Tibial artery (tissue), 4 donors: ENCODE measurements at regions not wholly inside any gene's neighbourhood (a gene's known extent, or its start where the extent isn't known, plus 50 kb on each side); places are given as distances from the start of the nearest gene placed in this dataset.
A peak's percentile ranks its signal among the peaks of the same experiment; 100 is the strongest.
"Not testable (repeated sequence)": the region's sequence is repeated elsewhere in the genome, so short reads cannot be mapped to it uniquely, and the experiment has no call there.

Experiments used
- DNase-seq, 2 donors: peaks; one replicate each; pipeline ENCODE4 v3.0.0-alpha.2; 2019
- H3K27ac ChIP-seq, 2 donors: fragments of 200-600 bp; sonication (generic) in 1 of 2; 1 replicate in 1 of 2; 2 replicates in 1 of 2; pipeline ENCODE4 v1.5.1; 2018 to 2019; ENCODE audit warnings: mild to moderate bottlenecking in 1 of 2
- H3K27me3 ChIP-seq, 2 donors: fragments of 200-600 bp; sonication (generic) in 1 of 2; one replicate each; pipeline versions ENCODE4 v1.5.1 to v1.6.0; 2016 to 2019
- H3K36me3 ChIP-seq, 3 donors: fragments of 200-600 bp; sonication (generic) in 2 of 3; one replicate each; pipeline ENCODE4 v1.5.1; 2016 to 2019; ENCODE audit warnings: mild to moderate bottlenecking in 2 of 3
- H3K4me1 ChIP-seq, 4 donors: fragments of 200-600 bp; sonication (generic) in 2 of 4; 1 replicate in 3 of 4; 2 replicates in 1 of 4; pipeline ENCODE4 v1.5.1; 2016 to 2019
- H3K4me3 ChIP-seq, 2 donors: fragments of 200-600 bp; sonication (generic) in 1 of 2; 1 replicate in 1 of 2; 2 replicates in 1 of 2; pipeline ENCODE4 v1.5.1; 2018 to 2019; ENCODE audit warnings: mild to moderate bottlenecking in 2 of 2
- H3K9me3 ChIP-seq, 3 donors: fragments of 200-600 bp; sonication (generic) in 1 of 3; one replicate each; pipeline ENCODE4 v1.5.1; 2016 to 2019
- CTCF ChIP-seq, 2 experiments: fragments of 200-600 bp in 1 of 2; fragments of 450-650 bp in 1 of 2; IDR thresholded peaks; one replicate each; pipeline ENCODE4 v1.5.1; 2017 to 2019; ENCODE audit warnings: antibody characterized with exemption in 2 of 2, mild to moderate bottlenecking in 1 of 2, moderate library complexity in 1 of 2
- intact Hi-C: fragments of 100-400 bp; cut with DNase I; formaldehyde crosslinking; loops from one replicate; pipeline ENCODE4 v1.15.0; 2023; ENCODE audit warnings: low total_unique reads

DNA sequence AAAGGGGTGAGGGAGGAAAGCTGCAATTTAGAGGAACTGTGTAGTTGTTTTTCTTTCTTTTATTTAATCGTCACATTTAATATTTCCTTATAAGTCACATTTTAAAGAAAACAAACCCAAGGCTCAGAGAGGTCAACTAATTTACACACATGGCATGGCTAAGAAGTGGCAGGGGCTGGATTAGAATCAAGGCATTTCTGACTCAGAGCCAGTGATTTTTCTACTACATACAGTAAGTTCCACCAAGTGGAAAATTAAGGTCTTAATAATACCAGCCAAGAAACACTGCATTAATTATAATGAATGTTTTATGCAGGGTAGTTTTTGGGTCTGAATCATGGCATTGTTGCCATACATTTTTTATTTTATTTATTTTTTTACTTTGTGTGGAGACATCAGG, 607.7 kb upstream of the CITED2 start:
- Histone ChIP-seq H3K9me3 (no peaks in the 10 kb centered on the region), H3K4me1 (peaks cover 0 to 64% (median 21%) of the 10 kb centered on the region in 4 donors), H3K4me3 (no peak overlapping the region), H3K27ac (peak overlapping the region; percentile 67 to 68), H3K36me3 (no peaks in the 10 kb centered on the region), H3K27me3 (no peaks in the 10 kb centered on the region)
- no peak for TF ChIP-seq CTCF (IDR thresholded peaks at IDR 0.05)
- intact Hi-C loops = no loop called here
- DNase-seq = no peak

DNA sequence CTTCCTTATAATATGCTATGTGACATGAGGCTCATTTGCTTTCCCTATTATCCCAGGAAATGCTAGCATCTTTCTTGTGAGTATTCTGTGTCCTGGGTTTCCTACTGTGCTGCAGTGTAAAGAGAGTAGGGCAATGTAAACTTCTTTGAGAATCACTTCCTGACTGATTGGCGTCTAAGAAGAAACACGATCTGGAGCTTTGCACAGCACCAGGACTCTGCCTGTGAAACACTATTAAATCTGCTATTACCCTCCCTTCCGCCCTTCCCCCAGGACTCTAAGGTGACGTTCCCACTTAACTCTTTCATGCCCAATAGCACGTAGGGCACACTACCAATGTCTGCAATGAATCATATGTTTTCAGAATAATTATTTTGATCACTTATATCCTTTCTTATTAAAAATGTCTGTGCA, 607.3 kb upstream of the CITED2 start:
- no peak overlapping the region for H3K4me3 ChIP-seq

GRCh38 chr6:139981066-139981624, 606.7 kb upstream of the CITED2 start:
- TF ChIP-seq CTCF (IDR thresholded peaks at IDR 0.05) = no peak
- intact Hi-C loops = no loop called here
- Histone ChIP-seq H3K36me3 (no peaks in the 10 kb centered on the region), H3K27me3 (no peaks in the 10 kb centered on the region), H3K27ac (peak overlapping the region; percentile 67 to 68), H3K4me1 (peaks cover 0 to 64% (median 21%) of the 10 kb centered on the region in 4 donors), H3K9me3 (no peaks in the 10 kb centered on the region), H3K4me3 (no peak overlapping the region)
- DNase-seq = no peak

More for the DNA sequence above, 607.3 kb upstream of the CITED2 start:
- Histone ChIP-seq H3K36me3 (no peaks in the 10 kb centered on the region), H3K9me3 (no peaks in the 10 kb centered on the region), H3K27ac (peak overlapping the region; percentile 67 to 68), H3K4me1 (peaks cover 0 to 64% (median 21%) of the 10 kb centered on the region in 4 donors), H3K27me3 (no peaks in the 10 kb centered on the region)
- TF ChIP-seq CTCF (IDR thresholded peaks at IDR 0.05) = no peak
- no peak for DNase-seq
- intact Hi-C loops = no loop called here

DNA sequence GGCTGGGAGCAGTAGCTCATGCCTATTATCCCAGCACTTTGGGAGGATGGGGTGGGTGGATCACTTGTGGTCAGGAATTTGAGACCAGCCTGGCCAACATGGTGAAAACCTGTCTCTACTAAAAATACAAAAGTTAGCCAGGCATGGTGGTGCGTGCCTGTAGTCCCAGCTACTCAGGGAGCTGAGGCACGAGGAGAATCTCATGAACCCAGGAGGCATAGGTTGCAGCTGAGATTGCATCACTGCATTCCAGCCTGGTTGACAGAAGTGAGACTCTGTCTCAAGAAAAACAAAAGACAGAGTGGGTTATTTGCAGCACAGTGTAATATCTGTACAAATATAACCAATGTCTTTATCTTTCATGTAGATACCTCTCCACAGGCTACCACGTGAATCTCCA, 606.2 kb upstream of the CITED2 start:
- H3K9me3 ChIP-seq, H3K36me3 ChIP-seq, intact Hi-C loops, DNase-seq, H3K4me3 ChIP-seq, H3K27me3 ChIP-seq: not testable (repeated sequence)
- H3K27ac ChIP-seq = peak overlapping the region; percentile 67 to 68
- peaks cover 0 to 64% (median 21%) of the 10 kb centered on the region in 4 donors for H3K4me1 ChIP-seq

GRCh38 chr6:139979021-139979725, 604.7 kb upstream of the CITED2 start:
- intact Hi-C loops = loop anchor here (10.0 kb wide), 1 partner anchor 604 kb away; the partner anchor contains the start of gene CITED2
- DNase-seq = no peak
- Histone ChIP-seq H3K36me3 (no peaks in the 10 kb centered on the region), H3K27ac (peak overlapping the region; percentile 67 to 68), H3K4me1 (peaks cover 0 to 72% (median 22%) of the 10 kb centered on the region in 4 donors), H3K27me3 (no peaks in the 10 kb centered on the region), H3K9me3 (no peaks in the 10 kb centered on the region), H3K4me3 (no peak overlapping the region)
- no peak for TF ChIP-seq CTCF (IDR thresholded peaks at IDR 0.05)

- Histone ChIP-seq H3K36me3 (no peaks in the 10 kb centered on the region), H3K27me3 (no peaks in the 10 kb centered on the region), H3K27ac (peak overlapping the region; percentile 55 to 67), H3K4me3 (no peak overlapping the region), H3K9me3 (no peaks in the 10 kb centered on the region), H3K4me1 (peaks cover 0 to 68% (median 24%) of the 10 kb centered on the region in 4 donors)
- peak; percentile 33 to 70 for DNase-seq
- intact Hi-C loops = loop anchor here (10.0 kb wide), 1 partner anchor 603 kb away; the partner anchor contains the start of gene CITED2
- TF ChIP-seq CTCF (IDR thresholded peaks at IDR 0.05) = no peak
These were observed 603.5 kb upstream of the CITED2 start for GRCh38 chr6:139977887-139978332.
